ENCODE measurements at regions not wholly inside any gene's neighbourhood (a gene's known extent, or its start where the extent isn't known, plus 50 kb on each side); places are given as distances from the start of the nearest gene placed in this dataset.

DNA sequence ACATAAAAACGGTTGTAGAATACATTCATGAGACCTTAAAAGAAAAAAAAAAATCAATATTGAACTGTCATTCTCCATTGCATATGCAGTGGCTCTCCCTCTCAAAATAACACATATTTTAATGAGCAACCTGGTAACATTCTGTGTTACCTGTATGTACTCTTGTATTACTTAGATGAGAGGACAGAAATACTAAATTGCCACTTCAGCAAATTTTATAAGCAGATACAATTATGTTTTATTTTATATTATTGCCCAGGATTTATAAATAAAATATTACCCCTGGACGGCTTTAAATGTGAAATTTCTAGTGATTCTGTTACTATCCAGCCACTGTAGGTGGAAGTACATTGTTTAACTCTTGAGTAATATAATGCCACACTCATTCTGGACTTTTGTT is 463.2 kb upstream of the ROBO1 start:
- TF ChIP-seq, protein P1, sequence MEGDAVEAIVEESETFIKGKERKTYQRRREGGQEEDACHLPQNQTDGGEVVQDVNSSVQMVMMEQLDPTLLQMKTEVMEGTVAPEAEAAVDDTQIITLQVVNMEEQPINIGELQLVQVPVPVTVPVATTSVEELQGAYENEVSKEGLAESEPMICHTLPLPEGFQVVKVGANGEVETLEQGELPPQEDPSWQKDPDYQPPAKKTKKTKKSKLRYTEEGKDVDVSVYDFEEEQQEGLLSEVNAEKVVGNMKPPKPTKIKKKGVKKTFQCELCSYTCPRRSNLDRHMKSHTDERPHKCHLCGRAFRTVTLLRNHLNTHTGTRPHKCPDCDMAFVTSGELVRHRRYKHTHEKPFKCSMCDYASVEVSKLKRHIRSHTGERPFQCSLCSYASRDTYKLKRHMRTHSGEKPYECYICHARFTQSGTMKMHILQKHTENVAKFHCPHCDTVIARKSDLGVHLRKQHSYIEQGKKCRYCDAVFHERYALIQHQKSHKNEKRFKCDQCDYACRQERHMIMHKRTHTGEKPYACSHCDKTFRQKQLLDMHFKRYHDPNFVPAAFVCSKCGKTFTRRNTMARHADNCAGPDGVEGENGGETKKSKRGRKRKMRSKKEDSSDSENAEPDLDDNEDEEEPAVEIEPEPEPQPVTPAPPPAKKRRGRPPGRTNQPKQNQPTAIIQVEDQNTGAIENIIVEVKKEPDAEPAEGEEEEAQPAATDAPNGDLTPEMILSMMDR (IDR thresholded peaks at IDR 0.05): no peak
- no peak for TF ChIP-seq POLR2A (IDR thresholded peaks at IDR 0.05)
